HCT116 (cell line): ENCODE measurements at regions not wholly inside any gene's neighbourhood (a gene's known extent, or its start where the extent isn't known, plus 50 kb on each side); places are given as distances from the start of the nearest gene placed in this dataset.

ENCODE experiments used
- ATAC-seq: fragments of 200-7000 bp; cut with Tn5 transposase; 2 replicates; pipeline ENCODE4 v1.9.1; 2020; ENCODE audit warnings: mild to moderate bottlenecking, moderate library complexity
- BruUV-seq: library from RNA; stranded (reverse); fragments of 400-500 nt; replicated peaks from 2 replicates; lab custom pipeline; 2021; lab: Mats Ljungman, UMichigan
- CTCF ChIA-PET: fragments of 300-600 bp; sonication (Branson Sonifier 250); formaldehyde crosslinking; loops from one replicate; lab custom pipeline; 2021; ENCODE audit warnings: antibody characterized with exemption; lab: Charles Lee
- POLR2A ChIA-PET: fragments of 300-600, 350-600 bp; sonication (Branson Sonifier 250); formaldehyde crosslinking; loops from one replicate; lab custom pipeline; 2021; ENCODE audit warnings: antibody characterized with exemption; lab: Charles Lee
- RAD21 ChIA-PET, 2 experiments: fragments of 300-600 bp; sonication (Branson Sonifier 250); formaldehyde crosslinking; loops; one replicate each; lab custom pipeline; 2023; ENCODE audit warnings: low total read pairs in 2 of 2; ENCODE audit not compliant: uncharacterized antibody in 2 of 2, unreplicated experiment in 2 of 2, low non-redundant PET in 1 of 2; lab: Charles Lee
- DNase-seq: peaks from one replicate; pipeline ENCODE4 v3.0.0-alpha.2; 2010; ENCODE audit warnings: low read depth, low spot score
- H2AFZ ChIP-seq: fragments of 200-600 bp; shearing (Covaris generic), sonication (generic); 2 replicates; pipeline ENCODE4 v1.6.1; 2017; ENCODE audit warnings: low read depth, mixed run types, mixed read lengths, antibody characterized with exemption, low read length; ENCODE audit not compliant: poor library complexity, severe bottlenecking
- H3K27ac ChIP-seq: 2 replicates; pipeline ENCODE4 v1.5.1; 2012; ENCODE audit warnings: low read depth, low read length
- H3K27me3 ChIP-seq: fragments of 200-600 bp; sonication (generic); 2 replicates; pipeline ENCODE4 v1.6.1; 2016; ENCODE audit warnings: mixed run types, low read length, mixed read lengths; ENCODE audit not compliant: insufficient read depth
- H3K36me3 ChIP-seq, 2 experiments: fragments of 200-500 bp in 1 of 2; fragments of 200-600 bp in 1 of 2; sonication (Bioruptor generic) in 1 of 2; sonication (generic) in 1 of 2; 2 replicates each; pipeline versions ENCODE4 v1.5.1 to v1.6.1; 2014 to 2016; ENCODE audit warnings: low read length in 2 of 2, inconsistent platforms in 1 of 2, mixed read lengths in 1 of 2, mixed run types in 1 of 2; ENCODE audit not compliant: insufficient read depth in 2 of 2, control insufficient read depth in 1 of 2
- H3K4me1 ChIP-seq, 2 experiments: fragments of 200-600 bp in 1 of 2; sonication (generic) in 1 of 2; 2 replicates each; pipeline versions ENCODE4 v1.5.1 to v1.6.1; 2012 to 2017; ENCODE audit warnings: low read length in 2 of 2, inconsistent platforms in 1 of 2, mild to moderate bottlenecking in 1 of 2, mixed read lengths in 1 of 2, mixed run types in 1 of 2, moderate library complexity in 1 of 2; ENCODE audit not compliant: insufficient read depth in 2 of 2, control insufficient read depth in 1 of 2
- H3K4me2 ChIP-seq: fragments of 200-600 bp; sonication (generic); 2 replicates; pipeline ENCODE4 v1.6.1; 2017; ENCODE audit warnings: mixed run types, low read length, mixed read lengths
- H3K4me3 ChIP-seq, 2 experiments: fragments of 200-600 bp in 1 of 2; sonication (generic) in 1 of 2; replicated peaks in 1 of 2; 2 replicates each; pipeline ENCODE4 v1.5.1; 2011 to 2016; ENCODE audit warnings: low read length in 2 of 2, control low read depth in 1 of 2, low read depth in 1 of 2, mild to moderate bottlenecking in 1 of 2, mixed read lengths in 1 of 2, mixed run types in 1 of 2
- H3K79me2 ChIP-seq: fragments of 200-600 bp; sonication (generic); 2 replicates; pipeline ENCODE4 v1.6.1; 2017; ENCODE audit warnings: mild to moderate bottlenecking, mixed run types, low read length, moderate library complexity, mixed read lengths; ENCODE audit not compliant: insufficient read depth
- H3K9ac ChIP-seq: fragments of 200-600 bp; sonication (generic); 2 replicates; pipeline ENCODE4 v1.6.1; 2016; ENCODE audit warnings: low read length, mixed read lengths
- H3K9me2 ChIP-seq: fragments of 200-600 bp; sonication (generic), shearing (Covaris generic); 2 replicates; pipeline ENCODE4 v1.6.1; 2017; ENCODE audit warnings: mixed run types, mild to moderate bottlenecking, moderate library complexity; ENCODE audit not compliant: insufficient read depth
- H3K9me3 ChIP-seq, 2 experiments: fragments of 200-500 bp in 1 of 2; fragments of 200-600 bp in 1 of 2; sonication (Bioruptor generic) in 1 of 2; sonication (generic) in 1 of 2; 2 replicates each; pipeline ENCODE4 v1.6.1; 2014 to 2017; ENCODE audit warnings: low read length in 2 of 2, mixed read lengths in 2 of 2, inconsistent platforms in 1 of 2, low read depth in 1 of 2, mild to moderate bottlenecking in 1 of 2, mixed run types in 1 of 2, moderate library complexity in 1 of 2; ENCODE audit not compliant: control insufficient read depth in 1 of 2, insufficient read depth in 1 of 2
- H4K20me1 ChIP-seq: fragments of 200-600 bp; sonication (generic), shearing (Covaris generic); 2 replicates; pipeline ENCODE4 v1.6.1; 2017; ENCODE audit warnings: mixed run types, mild to moderate bottlenecking, moderate library complexity; ENCODE audit not compliant: insufficient read depth
- FOSL1 ChIP-seq: IDR thresholded peaks from 2 replicates; pipeline ENCODE4 v1.6.1; 2012; ENCODE audit warnings: low read depth
- SP1 ChIP-seq: IDR thresholded peaks from 2 replicates; pipeline ENCODE4 v1.6.1; 2012; ENCODE audit warnings: low read depth
- TCF7L2 ChIP-seq: IDR thresholded peaks from 2 replicates; pipeline ENCODE4 v1.7.0; 2011; ENCODE audit warnings: borderline replicate concordance, inconsistent platforms; ENCODE audit not compliant: insufficient read depth, insufficient read length; ENCODE audit errors: extremely low read depth
- intact Hi-C: fragments of 100-400 bp; cut with micrococcal nuclease; formaldehyde crosslinking; loops from 2 replicates; pipeline ENCODE4 v1.10.0; 2022
- TF ChIP-seq, protein P1 (sequence below), 3 experiments: fragments of 200-600 bp in 1 of 3; sonication (generic) in 1 of 3; IDR thresholded peaks in 2 of 3; conservative IDR thresholded peaks in 1 of 3; 2 replicates each; pipeline ENCODE4 v1.5.1; 2012 to 2017; ENCODE audit warnings: low read depth in 2 of 3, low read length in 2 of 3, antibody characterized with exemption in 1 of 3, borderline replicate concordance in 1 of 3, control low read depth in 1 of 3, mild to moderate bottlenecking in 1 of 3, mixed read lengths in 1 of 3, mixed run types in 1 of 3, moderate library complexity in 1 of 3; ENCODE audit not compliant: insufficient read depth in 1 of 3
- TF ChIP-seq, protein P2 (sequence below): IDR thresholded peaks from 2 replicates; pipeline ENCODE4 v1.6.1; 2011; ENCODE audit warnings: mild to moderate bottlenecking, low read length, moderate library complexity; ENCODE audit not compliant: insufficient replicate concordance; ENCODE audit errors: extremely low read depth

GRCh38 chr14:42113358-42114069 is 506.8 kb downstream of the LRFN5 start:
- H3K27ac ChIP-seq = no peak overlapping the region
- no peak overlapping the region for H3K4me3 ChIP-seq
- no peak overlapping the region for H2AFZ ChIP-seq
- ATAC-seq = no peak
- no peaks in the 10 kb centered on the region for H3K36me3 ChIP-seq
- POLR2A ChIA-PET = no interaction called here
- peaks cover 3 to 10% of the 10 kb centered on the region in 2 experiments; a peak in 2 of 4 replicates for H3K9me3 ChIP-seq
- BruUV-seq = no TSS peak
- H3K4me2 ChIP-seq = no peak overlapping the region
- H4K20me1 ChIP-seq = no peaks in the 10 kb centered on the region
- CTCF ChIA-PET = no interaction called here
- H3K27me3 ChIP-seq = no peaks in the 10 kb centered on the region
- no peak for DNase-seq
- RAD21 ChIA-PET = no interaction called here
- H3K79me2 ChIP-seq = no peaks in the 10 kb centered on the region
- TF ChIP-seq, protein P1, sequence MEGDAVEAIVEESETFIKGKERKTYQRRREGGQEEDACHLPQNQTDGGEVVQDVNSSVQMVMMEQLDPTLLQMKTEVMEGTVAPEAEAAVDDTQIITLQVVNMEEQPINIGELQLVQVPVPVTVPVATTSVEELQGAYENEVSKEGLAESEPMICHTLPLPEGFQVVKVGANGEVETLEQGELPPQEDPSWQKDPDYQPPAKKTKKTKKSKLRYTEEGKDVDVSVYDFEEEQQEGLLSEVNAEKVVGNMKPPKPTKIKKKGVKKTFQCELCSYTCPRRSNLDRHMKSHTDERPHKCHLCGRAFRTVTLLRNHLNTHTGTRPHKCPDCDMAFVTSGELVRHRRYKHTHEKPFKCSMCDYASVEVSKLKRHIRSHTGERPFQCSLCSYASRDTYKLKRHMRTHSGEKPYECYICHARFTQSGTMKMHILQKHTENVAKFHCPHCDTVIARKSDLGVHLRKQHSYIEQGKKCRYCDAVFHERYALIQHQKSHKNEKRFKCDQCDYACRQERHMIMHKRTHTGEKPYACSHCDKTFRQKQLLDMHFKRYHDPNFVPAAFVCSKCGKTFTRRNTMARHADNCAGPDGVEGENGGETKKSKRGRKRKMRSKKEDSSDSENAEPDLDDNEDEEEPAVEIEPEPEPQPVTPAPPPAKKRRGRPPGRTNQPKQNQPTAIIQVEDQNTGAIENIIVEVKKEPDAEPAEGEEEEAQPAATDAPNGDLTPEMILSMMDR (IDR thresholded peaks at IDR 0.05 in 2 of 3, conservative IDR thresholded peaks at IDR 0.05 in 1 of 3; ENCODE audit: borderline replicate concordance in 1 of 3, insufficient read depth in 1 of 3, low read depth in 2 of 3, low read length in 2 of 3) = no peak
- TF ChIP-seq, protein P2, sequence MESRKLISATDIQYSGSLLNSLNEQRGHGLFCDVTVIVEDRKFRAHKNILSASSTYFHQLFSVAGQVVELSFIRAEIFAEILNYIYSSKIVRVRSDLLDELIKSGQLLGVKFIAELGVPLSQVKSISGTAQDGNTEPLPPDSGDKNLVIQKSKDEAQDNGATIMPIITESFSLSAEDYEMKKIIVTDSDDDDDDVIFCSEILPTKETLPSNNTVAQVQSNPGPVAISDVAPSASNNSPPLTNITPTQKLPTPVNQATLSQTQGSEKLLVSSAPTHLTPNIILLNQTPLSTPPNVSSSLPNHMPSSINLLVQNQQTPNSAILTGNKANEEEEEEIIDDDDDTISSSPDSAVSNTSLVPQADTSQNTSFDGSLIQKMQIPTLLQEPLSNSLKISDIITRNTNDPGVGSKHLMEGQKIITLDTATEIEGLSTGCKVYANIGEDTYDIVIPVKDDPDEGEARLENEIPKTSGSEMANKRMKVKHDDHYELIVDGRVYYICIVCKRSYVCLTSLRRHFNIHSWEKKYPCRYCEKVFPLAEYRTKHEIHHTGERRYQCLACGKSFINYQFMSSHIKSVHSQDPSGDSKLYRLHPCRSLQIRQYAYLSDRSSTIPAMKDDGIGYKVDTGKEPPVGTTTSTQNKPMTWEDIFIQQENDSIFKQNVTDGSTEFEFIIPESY = no peak
- TF ChIP-seq TCF7L2 (no peak), SP1 (no peak), FOSL1 (no peak)
- intact Hi-C loops = no loop called here
- H3K9ac ChIP-seq = no peak overlapping the region
- H3K4me1 ChIP-seq = no peaks in the 10 kb centered on the region
- no peaks in the 10 kb centered on the region for H3K9me2 ChIP-seq
